Lower lobe of right lung (tissue), 2 donors: ENCODE measurements at regions not wholly inside any gene's neighbourhood (a gene's known extent, or its start where the extent isn't known, plus 50 kb on each side); places are given as distances from the start of the nearest gene placed in this dataset.
A peak's percentile ranks its signal among the peaks of the same experiment; 100 is the strongest.

Source experiments
- ATAC-seq, 2 donors: fragments of 200-7000 bp; cut with Tn5 transposase; one replicate each; pipeline ENCODE4 v1.9.1; 2020 to 2022; ENCODE audit warnings: mild to moderate bottlenecking in 2 of 2, moderate library complexity in 2 of 2
- DNase-seq: peaks from one replicate; pipeline ENCODE4 v3.0.0-alpha.2; 2020
- H3K27ac ChIP-seq: fragments of 200-600 bp; one replicate; pipeline ENCODE4 v1.8.0; 2022
- H3K27me3 ChIP-seq: fragments of 200-600 bp; one replicate; pipeline ENCODE4 v1.8.0; 2022; ENCODE audit warnings: low read depth
- H3K36me3 ChIP-seq: fragments of 200-600 bp; one replicate; pipeline ENCODE4 v1.8.0; 2022; ENCODE audit warnings: mild to moderate bottlenecking
- H3K4me1 ChIP-seq: fragments of 200-600 bp; one replicate; pipeline ENCODE4 v1.8.0; 2022
- H3K4me3 ChIP-seq: fragments of 200-600 bp; one replicate; pipeline ENCODE4 v1.8.0; 2022; ENCODE audit warnings: mild to moderate bottlenecking
- H3K9me3 ChIP-seq: fragments of 200-600 bp; one replicate; pipeline ENCODE4 v1.8.0; 2022
- intact Hi-C: fragments of 100-400 bp; cut with DNase I; formaldehyde crosslinking; loops from one replicate; pipeline ENCODE4 v1.11.0; 2022
- TF ChIP-seq, protein P1 (sequence below): fragments of 200-600 bp; IDR thresholded peaks from one replicate; pipeline ENCODE4 v1.8.0; 2022; ENCODE audit warnings: antibody characterized with exemption, mild to moderate bottlenecking
- donor health status: DM: no; HTN: yes; CAD: no; lungs with severe emphysema.

DNA sequence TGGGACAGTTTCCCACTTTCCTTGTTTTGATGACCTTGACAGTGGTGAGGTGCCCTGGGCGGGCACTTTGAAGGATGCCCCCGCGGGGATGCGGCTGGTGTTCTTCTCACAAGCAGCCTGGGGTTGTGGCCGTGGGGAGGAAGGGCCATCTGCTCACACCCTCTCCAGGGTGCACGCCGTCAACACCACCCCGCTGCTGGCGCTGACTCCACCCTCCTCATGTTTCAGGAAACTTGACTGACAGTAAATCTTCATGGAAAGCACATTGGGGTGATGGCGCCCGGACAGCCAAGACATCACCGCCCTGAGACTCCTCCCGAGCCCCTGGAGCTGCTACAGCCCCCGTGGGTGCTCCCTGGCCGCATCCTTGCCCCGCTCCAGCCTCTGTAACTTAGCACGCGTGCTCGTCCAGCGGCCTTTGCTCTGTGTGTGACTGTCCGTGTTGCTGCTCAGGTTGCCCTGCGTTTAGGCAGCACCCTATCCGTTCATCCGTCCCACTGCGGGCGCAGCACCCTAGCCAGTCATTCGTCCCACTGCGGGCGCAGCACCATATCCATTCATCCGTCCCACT, 150.2 kb upstream of the C14orf180 start:
- intact Hi-C loops: no loop called here
- peak; percentile 31 for DNase-seq
- Histone ChIP-seq H3K27ac (no peak overlapping the region), H3K36me3 (no peaks in the 10 kb centered on the region), H3K4me1 (peaks cover 5% of the 10 kb centered on the region), H3K27me3 (peaks cover 4% of the 10 kb centered on the region), H3K4me3 (no peak overlapping the region), H3K9me3 (no peaks in the 10 kb centered on the region)
- TF ChIP-seq, protein P1, sequence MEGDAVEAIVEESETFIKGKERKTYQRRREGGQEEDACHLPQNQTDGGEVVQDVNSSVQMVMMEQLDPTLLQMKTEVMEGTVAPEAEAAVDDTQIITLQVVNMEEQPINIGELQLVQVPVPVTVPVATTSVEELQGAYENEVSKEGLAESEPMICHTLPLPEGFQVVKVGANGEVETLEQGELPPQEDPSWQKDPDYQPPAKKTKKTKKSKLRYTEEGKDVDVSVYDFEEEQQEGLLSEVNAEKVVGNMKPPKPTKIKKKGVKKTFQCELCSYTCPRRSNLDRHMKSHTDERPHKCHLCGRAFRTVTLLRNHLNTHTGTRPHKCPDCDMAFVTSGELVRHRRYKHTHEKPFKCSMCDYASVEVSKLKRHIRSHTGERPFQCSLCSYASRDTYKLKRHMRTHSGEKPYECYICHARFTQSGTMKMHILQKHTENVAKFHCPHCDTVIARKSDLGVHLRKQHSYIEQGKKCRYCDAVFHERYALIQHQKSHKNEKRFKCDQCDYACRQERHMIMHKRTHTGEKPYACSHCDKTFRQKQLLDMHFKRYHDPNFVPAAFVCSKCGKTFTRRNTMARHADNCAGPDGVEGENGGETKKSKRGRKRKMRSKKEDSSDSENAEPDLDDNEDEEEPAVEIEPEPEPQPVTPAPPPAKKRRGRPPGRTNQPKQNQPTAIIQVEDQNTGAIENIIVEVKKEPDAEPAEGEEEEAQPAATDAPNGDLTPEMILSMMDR: no peak
- no peak for ATAC-seq

- Histone ChIP-seq H3K27me3 (no peaks in the 10 kb centered on the region), H3K36me3 (no peaks in the 10 kb centered on the region), H3K4me1 (peaks cover 8% of the 10 kb centered on the region), H3K27ac (no peak overlapping the region), H3K4me3 (no peak overlapping the region), H3K9me3 (no peaks in the 10 kb centered on the region)
- intact Hi-C loops: no loop called here
- TF ChIP-seq, protein P1: no peak
- ATAC-seq (no peak), DNase-seq (peak; percentile 23)
Measured at GRCh38 chr14:104431351-104431928, 148.1 kb upstream of the C14orf180 start.

DNA sequence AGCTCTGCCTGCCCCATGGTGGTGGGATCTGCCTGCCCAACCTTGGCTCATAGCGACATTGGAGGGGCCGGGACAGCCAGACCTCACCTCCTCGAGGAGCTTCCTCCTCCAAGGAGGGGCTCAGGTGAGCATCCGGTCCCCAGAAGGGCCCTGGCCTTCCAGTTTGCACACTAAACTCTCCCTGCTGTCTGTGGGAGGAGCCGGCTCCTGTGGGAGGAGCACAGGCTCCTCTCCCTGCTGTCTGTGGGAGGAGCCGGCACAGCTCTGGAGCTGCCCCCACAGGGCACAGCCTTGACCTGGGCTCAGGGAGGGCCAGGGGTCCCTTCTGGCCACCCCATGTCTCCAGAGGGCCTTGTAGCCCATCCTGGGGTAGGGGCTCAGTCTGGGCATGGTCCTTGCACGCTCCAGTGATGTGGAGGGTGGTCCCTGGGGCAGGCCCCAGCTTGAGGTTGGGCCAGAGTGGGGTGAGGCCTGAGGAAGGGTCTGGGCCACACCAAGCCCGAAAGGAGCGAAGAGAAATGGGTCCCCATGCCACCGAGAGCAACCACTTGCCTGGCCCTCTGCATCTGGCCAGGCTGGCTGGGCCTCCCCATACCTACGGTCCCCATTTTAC, 147.5 kb upstream of the C14orf180 start:
- intact Hi-C loops: no loop called here
- Histone ChIP-seq H3K4me3 (no peak overlapping the region), H3K4me1 (peaks cover 14% of the 10 kb centered on the region), H3K27me3 (no peaks in the 10 kb centered on the region), H3K9me3 (no peaks in the 10 kb centered on the region), H3K27ac (no peak overlapping the region), H3K36me3 (no peaks in the 10 kb centered on the region)
- DNase-seq: peak; percentile 30
- no peak for ATAC-seq
- TF ChIP-seq, protein P1: no peak

DNA sequence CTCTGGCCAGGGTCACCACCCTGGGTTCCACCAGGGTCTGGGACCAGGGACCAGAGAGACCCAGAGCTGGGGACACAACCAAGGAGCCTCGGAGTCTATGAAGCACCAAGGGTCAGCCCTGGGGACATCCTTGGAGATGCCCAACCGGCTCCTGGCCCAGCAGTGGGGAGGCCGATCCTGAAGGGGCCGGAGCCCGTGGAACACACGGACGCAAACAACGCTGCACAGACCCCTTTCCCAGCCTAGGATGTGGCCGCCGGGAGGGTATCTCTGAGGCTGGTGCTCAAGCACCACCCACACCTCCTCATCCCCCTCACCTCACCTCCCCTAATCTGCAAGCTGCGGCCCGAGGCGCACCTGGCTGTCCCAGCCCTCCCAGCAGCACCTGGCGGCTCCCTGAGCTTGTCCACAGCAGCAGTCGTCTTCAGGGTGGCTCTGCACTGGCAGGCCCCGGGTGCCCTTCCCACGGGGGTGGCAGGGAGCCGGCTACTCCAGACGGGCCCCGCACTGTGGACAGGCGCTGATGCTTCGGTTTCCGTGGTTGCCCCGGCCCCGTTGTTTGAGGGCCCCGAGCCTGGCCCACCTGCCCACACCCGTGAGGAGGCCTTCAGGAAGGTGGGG, 146.8 kb upstream of the C14orf180 start:
- TF ChIP-seq, protein P1: no peak
- Histone ChIP-seq H3K36me3 (no peaks in the 10 kb centered on the region), H3K27ac (no peak overlapping the region), H3K27me3 (no peaks in the 10 kb centered on the region), H3K4me3 (no peak overlapping the region), H3K9me3 (no peaks in the 10 kb centered on the region), H3K4me1 (peaks cover 20% of the 10 kb centered on the region)
- peak; percentile 36 for DNase-seq
- intact Hi-C loops: no loop called here
- ATAC-seq: no peak

GRCh38 chr14:104433401-104434213, 146.0 kb upstream of the C14orf180 start:
- ATAC-seq: no peak
- TF ChIP-seq, protein P1: no peak
- DNase-seq: peak; percentile 41
- no peak overlapping the region for H3K27ac ChIP-seq
- intact Hi-C loops: no loop called here
- H3K4me1 ChIP-seq: peaks cover 20% of the 10 kb centered on the region
- no peaks in the 10 kb centered on the region for H3K9me3 ChIP-seq
- no peaks in the 10 kb centered on the region for H3K36me3 ChIP-seq
- H3K27me3 ChIP-seq: no peaks in the 10 kb centered on the region
- no peak overlapping the region for H3K4me3 ChIP-seq
